Glomerular endothelial cell (primary cell): ENCODE measurements at regions not wholly inside any gene's neighbourhood (a gene's known extent, or its start where the extent isn't known, plus 50 kb on each side); places are given as distances from the start of the nearest gene placed in this dataset.
A peak's percentile ranks its signal among the peaks of the same experiment; 100 is the strongest.
"Not testable (repeated sequence)": the region's sequence is repeated elsewhere in the genome, so short reads cannot be mapped to it uniquely, and the experiment has no call there.

ENCODE experiments used
- DNase-seq: peaks from one replicate; pipeline ENCODE4 v3.0.0-alpha.2; 2011; ENCODE audit warnings: low read depth, low spot score; ENCODE audit errors: extremely low read depth

GRCh38 chr2:84373391-84373790, 85.7 kb downstream of the SUCLG1 start:
- no peak for DNase-seq

DNA sequence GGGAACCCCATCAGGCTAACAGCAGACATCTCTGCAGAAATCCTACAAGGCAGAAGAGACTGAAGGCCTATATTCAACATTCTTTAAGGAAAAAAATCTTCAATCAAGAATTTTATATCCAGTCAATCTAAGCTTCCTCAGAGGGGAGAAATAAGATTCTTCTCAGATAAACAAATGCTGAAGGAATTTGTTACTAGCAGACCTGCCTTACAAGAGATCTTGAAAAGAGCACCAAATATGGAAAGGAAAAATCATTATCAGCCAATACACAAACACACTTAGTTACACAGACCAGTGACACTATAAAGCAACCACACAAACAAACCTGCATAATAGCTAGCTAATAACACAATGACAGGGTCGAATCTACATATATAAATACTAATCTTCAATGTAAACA, 96.5 kb downstream of the SUCLG1 start:
- no peak for DNase-seq

GRCh38 chr2:84338069-84338468, 121.0 kb downstream of the SUCLG1 start:
- DNase-seq = no peak

DNA sequence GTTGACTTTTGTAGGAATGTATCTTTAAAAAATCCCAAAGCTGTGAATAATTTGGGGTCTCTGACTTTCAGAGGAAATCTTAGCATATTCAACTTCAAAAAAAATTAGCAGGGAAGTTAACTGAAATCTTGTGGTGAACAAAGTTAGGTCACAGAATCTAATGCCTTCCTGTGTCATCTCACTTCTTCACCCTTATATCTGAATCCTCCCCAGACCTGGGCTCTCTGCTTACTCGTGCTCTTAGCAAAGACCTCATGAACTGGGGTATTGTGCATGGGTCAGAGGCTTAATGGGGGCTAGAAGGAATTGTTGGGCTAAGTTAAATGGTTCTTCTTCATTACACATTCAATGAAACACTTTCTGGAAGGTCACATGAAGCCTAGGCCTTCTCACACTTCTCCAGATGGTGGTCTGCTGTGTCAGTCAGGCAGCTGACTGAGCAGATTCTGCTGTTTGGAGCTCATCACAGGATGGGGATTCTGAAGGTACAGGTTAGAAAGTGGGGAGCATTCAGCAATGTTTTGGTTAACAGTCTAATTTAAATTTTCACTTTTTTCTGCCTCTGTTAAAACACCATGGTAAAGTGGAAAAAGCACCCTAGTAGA, 131.3 kb downstream of the SUCLG1 start:
- DNase-seq = no peak

DNA sequence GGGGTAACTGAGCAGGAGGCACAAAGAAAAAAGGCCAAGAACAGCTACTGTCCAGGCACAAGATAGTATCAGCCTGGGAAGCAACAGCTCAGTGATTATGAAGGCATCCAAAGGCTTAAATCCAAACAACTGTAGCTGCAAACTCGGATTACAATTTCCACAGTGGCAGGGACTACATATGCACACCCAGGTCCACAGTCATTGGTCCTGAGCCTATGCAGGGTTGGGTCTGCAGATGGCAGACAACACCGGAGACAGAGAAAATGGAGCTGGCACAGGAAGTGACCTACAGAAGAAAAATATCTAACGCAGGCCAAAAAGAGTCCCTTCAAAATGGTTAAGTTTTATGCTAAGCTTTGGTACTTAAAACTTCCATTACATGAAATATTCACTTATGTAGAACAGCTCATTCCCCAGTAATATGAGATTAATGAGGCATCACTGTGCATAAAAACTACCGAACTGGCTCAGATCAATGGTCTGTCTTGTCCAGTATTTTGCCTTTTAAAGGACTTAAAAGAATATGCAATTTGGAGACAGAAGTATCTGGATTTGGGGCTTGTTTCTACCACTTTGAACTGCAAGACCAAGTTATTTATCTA, 132.1 kb downstream of the SUCLG1 start:
- no peak for DNase-seq

- DNase-seq = no peak
Observed at GRCh38 chr2:84323890-84324289, 135.2 kb downstream of the SUCLG1 start.

DNA sequence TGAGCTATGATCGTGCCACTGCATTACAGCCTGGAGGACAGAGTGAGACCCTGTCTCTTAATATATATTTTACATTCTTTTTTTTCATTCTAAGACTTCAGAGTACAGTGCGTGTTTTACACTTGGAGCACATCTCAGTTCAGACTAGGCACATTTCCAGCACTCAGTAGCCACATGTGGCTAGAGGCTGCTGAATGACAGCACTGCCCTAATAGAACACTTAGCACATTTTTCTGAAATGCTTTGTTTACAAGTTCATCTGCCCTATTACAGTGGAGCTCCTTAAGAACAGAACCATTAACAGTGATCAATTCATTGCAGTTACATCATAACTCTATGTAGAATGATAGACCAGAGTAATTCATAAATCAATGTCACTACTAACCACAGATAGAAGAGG, 138.1 kb downstream of the SUCLG1 start:
- no peak for DNase-seq

- DNase-seq = no peak
Observed at GRCh38 chr2:84319581-84319980, 139.5 kb downstream of the SUCLG1 start.

DNA sequence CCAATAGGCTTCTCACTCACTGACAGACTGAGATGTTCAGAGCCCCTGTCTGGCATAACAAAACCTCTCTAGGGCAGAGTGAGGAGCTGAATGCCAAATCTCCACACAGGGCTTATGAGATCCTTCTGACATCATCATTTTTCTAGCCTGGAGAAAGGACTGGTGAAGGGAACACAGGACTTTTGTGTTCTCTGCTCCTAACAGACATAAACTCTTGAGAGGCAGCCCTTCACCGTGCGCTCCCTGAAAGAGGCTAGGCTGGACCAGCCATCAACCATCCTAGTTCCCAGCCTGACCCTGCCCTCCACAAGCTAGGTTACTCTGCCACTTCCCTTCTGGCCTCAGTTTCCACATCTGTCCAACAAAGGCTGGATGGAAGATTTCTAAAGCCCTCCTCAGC, 141.9 kb downstream of the SUCLG1 start:
- DNase-seq = no peak

DNA sequence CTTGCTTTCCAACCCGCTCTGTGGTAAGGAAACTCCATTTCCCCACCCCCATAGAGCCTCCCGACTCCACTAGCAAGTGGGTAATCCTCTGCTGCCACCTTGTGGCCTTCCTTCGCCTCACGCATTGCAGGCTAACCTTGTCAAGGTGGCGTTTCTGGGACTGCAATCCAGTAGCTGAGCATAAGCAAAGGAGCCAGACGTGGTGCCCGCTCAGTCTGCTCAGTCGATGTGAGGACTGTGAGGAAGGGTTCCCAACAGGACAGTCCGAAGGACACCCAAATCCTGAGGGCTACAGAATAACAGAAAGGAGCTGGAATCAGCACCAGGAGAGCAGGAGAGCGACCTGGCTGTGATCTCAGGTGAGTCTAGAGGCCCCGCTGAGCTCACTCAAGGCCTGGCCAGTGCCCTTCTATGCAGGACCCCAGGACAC, 144.2 kb downstream of the SUCLG1 start:
- DNase-seq = peak; percentile 51

DNA sequence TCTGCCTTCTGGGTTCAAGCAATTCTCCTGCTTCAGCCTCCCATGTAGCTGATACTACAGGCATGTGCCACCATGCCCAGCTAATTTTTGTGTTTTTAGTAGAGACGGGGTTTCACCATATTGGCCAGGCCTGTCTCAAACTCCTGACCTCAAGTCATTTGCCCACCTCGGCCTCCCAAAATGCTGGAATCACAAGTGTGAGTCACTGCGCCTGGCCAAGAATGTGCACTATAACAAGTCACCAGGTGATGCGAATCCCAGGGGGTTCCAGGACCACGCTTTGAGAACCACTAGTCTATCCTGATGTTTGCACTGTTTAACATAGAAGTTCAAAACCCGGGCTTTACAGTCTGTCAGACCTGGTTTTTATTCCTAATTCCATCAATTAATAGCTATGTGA, 144.8 kb downstream of the SUCLG1 start:
- no peak for DNase-seq

GRCh38 chr2:84309281-84309680, 149.8 kb downstream of the SUCLG1 start:
- DNase-seq = no peak

GRCh38 chr2:84306361-84306760, 152.7 kb downstream of the SUCLG1 start:
- no peak for DNase-seq

GRCh38 chr2:84302513-84303412, 156.3 kb downstream of the SUCLG1 start:
- peak; percentile 7 for DNase-seq

GRCh38 chr2:84301717-84302116, 157.4 kb downstream of the SUCLG1 start:
- DNase-seq = no peak

GRCh38 chr2:84300696-84301029, 158.4 kb downstream of the SUCLG1 start:
- no peak for DNase-seq

DNA sequence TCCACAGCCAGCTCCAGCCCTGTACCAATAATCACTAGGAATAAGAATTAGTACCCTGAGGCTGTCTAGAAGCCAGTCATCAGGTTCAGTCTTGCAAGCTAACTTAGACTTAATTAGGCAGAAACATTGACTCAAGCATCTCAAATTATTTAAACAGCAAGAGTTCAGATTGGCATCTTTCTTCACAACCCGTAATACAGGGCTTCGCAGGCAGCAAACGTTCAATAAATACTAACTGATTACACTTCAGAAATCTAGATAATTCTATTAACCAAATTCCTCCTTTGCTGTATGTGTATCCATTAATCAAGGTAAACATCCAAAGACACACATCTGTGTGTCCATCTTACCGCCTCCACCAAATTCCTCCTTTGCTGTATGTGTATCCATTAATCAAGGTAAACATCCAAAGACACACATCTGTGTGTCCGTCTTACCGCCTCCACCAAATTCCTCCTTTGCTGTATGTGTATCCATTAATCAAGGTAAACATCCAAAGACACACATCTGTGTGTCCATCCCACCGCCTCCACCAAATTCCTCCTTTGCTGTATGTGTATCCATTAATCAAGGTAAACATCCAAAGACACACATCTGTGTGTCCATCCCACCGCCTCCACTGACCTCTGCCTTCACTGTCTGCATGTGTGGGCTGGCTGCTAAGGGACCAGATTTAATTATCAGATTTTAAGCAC, 158.9 kb downstream of the SUCLG1 start:
- not testable (repeated sequence) for DNase-seq

- no peak for DNase-seq
Observed at GRCh38 chr2:84299211-84299775, 159.8 kb downstream of the SUCLG1 start.

DNA sequence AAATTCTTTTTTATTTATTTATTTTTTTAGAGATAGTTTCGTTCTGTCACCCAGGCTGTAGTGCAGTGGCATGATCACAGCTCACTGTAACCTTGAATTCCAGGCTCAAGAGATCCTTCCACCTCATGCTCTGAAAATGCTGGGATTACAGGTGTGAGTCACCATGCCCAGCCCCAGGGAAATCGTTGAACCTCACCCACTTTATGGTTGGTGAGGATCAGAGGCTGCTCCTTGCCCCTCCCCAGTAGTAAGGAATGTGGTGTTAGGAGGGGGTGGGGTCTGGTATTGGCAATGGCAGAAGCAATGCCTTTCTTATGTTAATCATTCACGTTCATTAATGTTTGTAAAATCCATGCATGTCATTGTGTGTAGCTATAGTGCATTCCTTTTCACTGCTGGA, 161.9 kb downstream of the SUCLG1 start:
- DNase-seq = no peak

DNA sequence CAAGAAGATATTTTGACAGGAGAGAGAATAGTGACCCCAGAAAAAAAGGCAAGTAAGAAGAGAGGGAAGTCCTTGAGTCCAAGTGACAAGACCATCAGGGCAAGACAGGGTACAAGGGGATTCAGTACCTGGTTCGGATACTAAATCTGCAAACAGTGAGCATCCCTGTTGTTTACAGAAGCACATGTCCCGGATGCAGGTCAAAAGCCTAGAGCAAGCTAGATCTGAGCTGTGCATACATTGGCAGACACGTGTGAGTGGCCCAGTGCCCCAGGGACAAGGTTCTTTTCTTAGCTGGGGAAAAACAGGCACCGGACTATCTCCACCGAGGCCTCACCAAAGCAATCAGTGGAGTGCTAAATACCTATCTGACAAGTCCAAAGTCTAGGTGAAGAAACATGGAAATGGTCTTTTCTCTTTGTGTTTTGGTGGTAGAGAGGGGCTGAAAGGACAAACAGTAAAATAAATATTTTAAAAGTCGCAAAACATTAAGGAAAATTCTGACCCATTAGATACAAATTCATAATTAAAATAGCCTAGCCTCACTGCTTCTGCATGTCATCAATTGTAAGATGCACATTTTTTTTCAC, 165.2 kb downstream of the SUCLG1 start:
- DNase-seq = no peak

DNA sequence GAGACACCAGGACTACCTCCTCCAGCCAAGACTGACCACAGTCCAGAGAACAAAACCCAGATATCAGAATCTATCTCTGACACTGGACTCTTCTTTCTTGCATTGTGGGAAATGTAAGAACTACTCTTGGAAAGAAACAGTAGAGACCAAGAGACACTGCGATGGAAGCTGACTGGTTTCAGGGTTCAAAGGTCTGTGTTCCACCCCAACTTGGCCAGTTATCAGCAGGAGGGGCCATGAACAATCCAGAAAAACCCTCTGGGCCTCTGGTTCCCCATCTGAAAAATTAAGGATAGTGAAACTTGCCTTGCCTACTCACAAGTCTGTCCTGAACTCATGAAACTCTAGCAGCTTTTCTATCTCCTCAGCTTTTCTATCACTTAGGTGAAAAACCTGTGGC, 166.5 kb downstream of the SUCLG1 start:
- DNase-seq = no peak
